Calu3 (cell line): ENCODE measurements at regions not wholly inside any gene's neighbourhood (a gene's known extent, or its start where the extent isn't known, plus 50 kb on each side); places are given as distances from the start of the nearest gene placed in this dataset.
"Not testable (repeated sequence)": the region's sequence is repeated elsewhere in the genome, so short reads cannot be mapped to it uniquely, and the experiment has no call there.

Experiments
- BruUV-seq: library from RNA; stranded (reverse); fragments of 400-500 nt; replicated peaks from 2 replicates; lab custom pipeline; 2021; lab: Mats Ljungman, UMichigan
- CTCF ChIA-PET: fragments of 300-600 bp; sonication (Branson Sonifier 250); formaldehyde crosslinking; loops from one replicate; lab custom pipeline; 2022; ENCODE audit warnings: antibody characterized with exemption; lab: Charles Lee
- DNase-seq: peaks from one replicate; pipeline ENCODE4 v3.0.0; 2022
- H3K27ac Mint-ChIP-seq: one replicate; pipeline ENCODE4 v1.8.0; 2022; ENCODE audit warnings: mixed read lengths; ENCODE audit not compliant: unreplicated experiment
- H3K27me3 Mint-ChIP-seq: one replicate; pipeline ENCODE4 v1.8.0; 2022; ENCODE audit warnings: mixed read lengths; ENCODE audit not compliant: unreplicated experiment
- H3K36me3 Mint-ChIP-seq: one replicate; pipeline ENCODE4 v1.8.0; 2022; ENCODE audit warnings: mild to moderate bottlenecking, moderate library complexity, mixed read lengths; ENCODE audit not compliant: insufficient read depth, unreplicated experiment
- H3K4me1 Mint-ChIP-seq: one replicate; pipeline ENCODE4 v1.8.0; 2022; ENCODE audit warnings: mild to moderate bottlenecking, low read depth, mixed read lengths; ENCODE audit not compliant: unreplicated experiment
- H3K4me3 Mint-ChIP-seq: one replicate; pipeline ENCODE4 v1.8.0; 2022; ENCODE audit warnings: mild to moderate bottlenecking, low read depth, moderate library complexity, mixed read lengths; ENCODE audit not compliant: unreplicated experiment
- H3K9me3 Mint-ChIP-seq: one replicate; pipeline ENCODE4 v1.8.0; 2022; ENCODE audit warnings: low read depth, mixed read lengths; ENCODE audit not compliant: unreplicated experiment
- CTCF ChIP-seq: fragments of 200-600 bp; IDR thresholded peaks from one replicate; pipeline ENCODE4 v1.8.0; 2022; ENCODE audit warnings: antibody characterized with exemption; ENCODE audit not compliant: unreplicated experiment
- intact Hi-C: fragments of 100-400 bp; cut with micrococcal nuclease; formaldehyde crosslinking; loops from one replicate; pipeline ENCODE4 v1.10.0; 2022; ENCODE audit not compliant: unreplicated experiment

- no peak for TF ChIP-seq CTCF
- H3K4me3 Mint-ChIP-seq, result no peak overlapping the region
- no peak for DNase-seq
- CTCF ChIA-PET, result no interaction called here
- no peaks in the 10 kb centered on the region for H3K36me3 Mint-ChIP-seq
- H3K4me1 Mint-ChIP-seq, result no peaks in the 10 kb centered on the region
- no peaks in the 10 kb centered on the region for H3K9me3 Mint-ChIP-seq
- no peaks in the 10 kb centered on the region for H3K27me3 Mint-ChIP-seq
- no TSS peak for BruUV-seq
- intact Hi-C loops, result no loop called here
- no peak overlapping the region for H3K27ac Mint-ChIP-seq
Measured at GRCh38 chr13:64704121-64704649, 2526.0 kb downstream of the PCDH9 start.

- Mint-ChIP-seq H3K4me1 (no peaks in the 10 kb centered on the region), H3K27me3 (no peaks in the 10 kb centered on the region), H3K4me3 (no peak overlapping the region), H3K27ac (no peak overlapping the region), H3K36me3 (no peaks in the 10 kb centered on the region), H3K9me3 (no peaks in the 10 kb centered on the region)
- no peak for TF ChIP-seq CTCF
- CTCF ChIA-PET, result no interaction called here
- DNase-seq, result no peak
- no TSS peak for BruUV-seq
- intact Hi-C loops, result no loop called here
Measured at GRCh38 chr13:64697226-64697625, 2532.9 kb downstream of the PCDH9 start.

- Mint-ChIP-seq H3K4me1 (no peaks in the 10 kb centered on the region), H3K4me3 (no peak overlapping the region), H3K9me3 (peaks cover 2% of the 10 kb centered on the region), H3K27ac (no peak overlapping the region), H3K27me3 (no peaks in the 10 kb centered on the region), H3K36me3 (no peaks in the 10 kb centered on the region)
- intact Hi-C loops, result no loop called here
- no TSS peak for BruUV-seq
- TF ChIP-seq CTCF, result no peak
- DNase-seq, result no peak
- CTCF ChIA-PET, result interaction anchor here (0.6 kb wide), 1 partner anchor 755 kb away, joined by 3 read pairs; no protein-coding TSS in a partner anchor
Measured at GRCh38 chr13:64688893-64689677, 2541.1 kb downstream of the PCDH9 start.

GRCh38 chr13:64686536-64686935 lies 2543.6 kb downstream of the PCDH9 start:
- CTCF ChIA-PET, H3K36me3 Mint-ChIP-seq, H3K4me3 Mint-ChIP-seq, H3K4me1 Mint-ChIP-seq, DNase-seq, H3K27ac Mint-ChIP-seq, H3K9me3 Mint-ChIP-seq, intact Hi-C loops, H3K27me3 Mint-ChIP-seq, BruUV-seq: not testable (repeated sequence)
